HG03354 (cell line): ENCODE measurements at regions not wholly inside any gene's neighbourhood (a gene's known extent, or its start where the extent isn't known, plus 50 kb on each side); places are given as distances from the start of the nearest gene placed in this dataset.
"Not testable (repeated sequence)": the region's sequence is repeated elsewhere in the genome, so short reads cannot be mapped to it uniquely, and the experiment has no call there.

Experiments
- ATAC-seq: cut with Tn5 transposase; IDR thresholded peaks from one replicate; pipeline ENCODE4 v1.9.1; 2021; ENCODE audit warnings: mild to moderate bottlenecking; ENCODE audit not compliant: unreplicated experiment, poor library complexity, severe bottlenecking

DNA sequence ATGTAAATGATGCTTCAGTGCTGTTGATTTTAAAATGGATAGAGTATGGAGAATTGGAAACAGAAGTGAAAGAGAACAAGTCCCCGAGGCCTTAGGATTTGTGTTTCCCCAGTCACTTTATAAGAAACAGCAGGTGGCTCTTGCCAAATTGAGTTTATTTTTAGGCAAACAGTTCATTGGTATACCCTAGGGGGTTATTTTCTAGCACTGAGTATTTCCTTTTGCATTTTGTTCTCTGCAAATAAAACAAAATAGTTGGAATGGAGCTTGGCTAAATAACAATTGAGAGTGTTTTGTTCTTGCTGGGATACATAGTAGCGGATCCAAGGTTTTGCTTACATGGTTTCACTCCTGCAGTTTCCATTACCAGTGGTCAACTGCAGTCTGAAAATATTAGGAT is 591.1 kb upstream of the C16orf82 start:
- no peak for ATAC-seq

GRCh38 chr16:26491101-26491670 is 575.5 kb upstream of the C16orf82 start:
- ATAC-seq: no peak

DNA sequence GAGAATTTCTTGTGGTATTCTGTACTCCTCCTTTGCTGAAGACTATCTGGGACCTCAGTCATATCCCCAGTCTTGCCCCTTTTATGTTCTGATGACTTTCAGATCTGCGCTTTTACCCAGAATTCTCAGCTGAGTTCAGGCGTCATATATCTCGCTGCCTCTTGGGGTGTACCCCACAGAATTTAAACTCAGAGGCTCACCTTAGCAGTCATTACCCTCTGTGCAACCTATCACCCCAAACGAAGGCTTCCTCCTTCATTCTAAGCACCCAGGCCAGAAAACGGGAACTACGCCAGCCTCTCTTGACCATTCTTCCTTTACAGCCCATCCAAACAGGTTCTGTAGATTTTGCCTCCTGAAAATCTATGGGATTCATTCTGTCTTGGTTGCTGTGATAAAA is 574.8 kb upstream of the C16orf82 start:
- no peak for ATAC-seq

DNA sequence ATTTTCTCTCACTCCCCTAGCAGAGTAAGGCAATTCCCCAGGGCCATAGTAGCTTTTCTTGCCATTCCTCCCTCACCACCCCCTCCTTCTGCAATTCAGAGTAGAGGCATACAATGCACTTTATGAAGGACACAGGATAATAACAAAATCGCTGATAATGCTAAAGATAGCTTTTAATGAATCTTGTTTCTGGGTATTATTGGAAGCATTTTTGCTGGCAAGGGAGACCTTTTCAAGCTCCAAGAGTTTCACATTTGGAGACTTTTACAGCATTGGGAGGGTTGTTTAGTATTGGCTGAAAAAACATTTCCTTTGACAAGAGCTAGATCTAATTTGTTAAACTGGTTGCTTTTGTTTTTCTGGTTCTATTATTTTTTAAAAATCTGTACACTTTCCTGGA is 573.0 kb upstream of the C16orf82 start:
- no peak for ATAC-seq

- no peak for ATAC-seq
Measured at GRCh38 chr16:26497896-26498295, 568.8 kb upstream of the C16orf82 start.

DNA sequence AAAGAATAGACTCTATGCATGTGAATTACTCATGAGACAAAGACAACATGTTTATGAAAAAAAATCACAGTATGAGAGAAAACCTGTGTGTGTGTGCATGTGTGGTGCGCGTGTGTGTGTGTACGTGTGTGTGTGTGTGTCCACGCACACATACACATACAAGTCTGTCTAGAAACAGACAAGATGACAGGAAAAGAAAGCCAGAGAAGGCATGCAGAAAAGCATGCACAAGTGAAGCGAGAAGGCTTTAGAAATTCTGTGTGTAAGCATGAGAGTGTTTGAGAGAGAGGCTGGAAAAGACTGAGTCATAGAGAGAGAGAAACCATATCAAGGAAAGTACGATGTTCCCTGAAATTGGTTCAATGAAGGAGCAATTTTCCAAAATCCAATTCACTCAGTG is 566.4 kb upstream of the C16orf82 start:
- no peak for ATAC-seq

GRCh38 chr16:26505496-26505895 is 561.2 kb upstream of the C16orf82 start:
- no peak for ATAC-seq

DNA sequence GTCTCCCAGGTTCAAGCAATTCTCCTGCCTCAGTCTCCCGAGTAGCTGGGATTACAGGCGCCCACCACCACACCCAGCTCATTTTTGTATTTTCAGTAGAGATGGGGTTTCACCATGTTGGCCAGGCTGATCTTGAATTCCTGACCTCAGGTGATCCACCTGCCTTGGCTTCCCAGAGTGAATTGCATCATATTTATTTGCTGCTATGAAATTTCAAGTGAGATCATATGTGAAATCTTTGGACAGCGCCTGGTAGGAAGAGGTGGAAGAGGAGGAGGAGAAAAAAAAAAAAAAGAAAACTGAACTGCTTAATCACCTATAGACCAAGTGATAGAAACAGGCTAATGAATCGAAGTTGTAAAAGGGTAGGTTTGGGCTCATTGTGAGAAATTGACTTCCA is 557.8 kb upstream of the C16orf82 start:
- ATAC-seq: not testable (repeated sequence)

DNA sequence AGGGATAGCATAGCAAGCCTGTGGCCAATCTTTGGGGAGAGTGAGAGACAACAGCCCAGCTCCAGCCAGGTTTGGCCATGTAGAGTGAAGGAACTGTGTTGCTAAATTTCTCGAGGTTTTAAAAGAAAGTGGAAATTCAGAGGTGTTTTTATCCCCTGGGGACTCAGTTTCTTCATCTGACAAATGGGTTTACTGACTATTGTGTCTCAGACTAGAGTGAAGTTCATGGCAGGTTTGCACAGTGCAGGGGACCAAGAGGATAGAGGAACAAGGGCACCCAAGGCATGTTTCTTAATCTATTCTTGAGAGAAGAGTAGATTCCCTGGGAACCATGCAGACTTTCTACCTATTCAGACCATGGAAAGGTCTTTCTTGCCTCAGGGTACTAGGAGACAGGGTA is 555.8 kb upstream of the C16orf82 start:
- ATAC-seq: no peak

GRCh38 chr16:26511463-26511862 is 555.3 kb upstream of the C16orf82 start:
- ATAC-seq: no peak

- no peak for ATAC-seq
Measured at GRCh38 chr16:26521626-26522025, 545.1 kb upstream of the C16orf82 start.

DNA sequence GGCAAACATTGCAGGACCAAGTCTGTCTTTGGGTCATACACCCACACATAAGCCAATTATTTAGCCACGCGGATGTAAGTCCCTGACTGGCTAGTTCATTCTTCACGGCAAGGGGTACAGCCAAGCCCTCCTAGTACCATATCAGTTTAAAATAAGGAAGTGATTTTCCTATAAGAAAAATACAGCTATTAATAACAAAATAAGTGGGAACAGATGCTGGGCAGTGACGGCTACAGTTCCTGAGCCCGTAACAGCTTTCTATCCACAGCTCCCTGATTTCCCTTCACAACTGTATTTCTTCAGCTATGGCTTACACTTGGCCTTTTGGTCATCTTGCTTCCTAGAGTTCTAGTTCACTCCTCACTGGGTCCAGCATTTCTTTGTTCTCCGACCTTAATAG is 542.4 kb upstream of the C16orf82 start:
- no peak for ATAC-seq

GRCh38 chr16:26524846-26525245 is 541.9 kb upstream of the C16orf82 start:
- no peak for ATAC-seq

DNA sequence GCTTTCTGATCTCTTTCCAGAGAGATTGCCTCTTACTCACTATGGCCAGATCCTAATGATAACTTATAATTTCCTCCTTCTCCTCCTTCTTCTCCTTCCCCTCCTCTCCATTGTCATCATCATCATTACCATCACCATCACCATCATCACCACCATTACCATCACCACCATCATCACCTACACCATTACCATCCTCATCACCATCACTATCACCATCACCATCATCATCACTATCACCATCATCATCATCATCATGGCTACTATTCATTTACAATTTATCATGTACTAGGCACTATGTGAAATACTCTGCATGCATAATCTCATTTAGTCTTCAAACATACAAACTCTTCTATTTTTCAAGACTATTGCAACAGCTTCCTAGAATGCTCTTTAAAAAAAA is 540.9 kb upstream of the C16orf82 start:
- no peak for ATAC-seq

GRCh38 chr16:26526633-26527032 is 540.1 kb upstream of the C16orf82 start:
- no peak for ATAC-seq

DNA sequence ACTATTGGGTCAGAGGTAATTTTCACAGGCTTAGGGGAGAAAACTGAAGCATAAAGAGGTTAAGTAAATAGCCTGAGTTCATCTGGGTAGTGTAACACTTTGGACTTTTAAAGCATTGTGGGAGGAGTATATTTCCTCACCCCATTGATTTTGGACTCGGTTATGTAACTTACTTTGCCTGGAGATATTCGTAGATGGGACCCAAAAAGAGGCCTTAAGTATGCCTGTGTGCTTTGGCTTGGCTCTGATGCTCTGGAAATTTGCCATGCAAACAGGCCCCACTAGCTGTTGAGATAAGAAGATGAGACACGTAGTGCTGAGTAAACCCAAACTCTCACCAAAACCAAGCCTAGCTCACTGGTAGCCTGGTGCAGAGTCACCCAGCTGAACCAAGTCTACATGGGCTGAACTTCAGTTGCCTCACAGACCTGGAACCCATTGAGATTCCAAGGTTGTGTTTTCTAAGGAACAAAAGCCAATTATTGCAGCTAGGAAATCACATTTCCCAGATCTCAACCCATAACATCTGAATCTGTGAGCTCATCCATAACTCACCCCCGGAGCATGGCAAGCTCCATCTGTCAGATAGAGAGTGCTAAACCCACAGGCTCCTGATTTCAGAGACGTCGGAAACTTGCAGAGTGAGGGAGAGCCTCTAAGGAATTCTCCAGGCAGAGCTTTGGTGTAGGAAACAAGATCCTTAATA is 536.0 kb upstream of the C16orf82 start:
- ATAC-seq: no peak

DNA sequence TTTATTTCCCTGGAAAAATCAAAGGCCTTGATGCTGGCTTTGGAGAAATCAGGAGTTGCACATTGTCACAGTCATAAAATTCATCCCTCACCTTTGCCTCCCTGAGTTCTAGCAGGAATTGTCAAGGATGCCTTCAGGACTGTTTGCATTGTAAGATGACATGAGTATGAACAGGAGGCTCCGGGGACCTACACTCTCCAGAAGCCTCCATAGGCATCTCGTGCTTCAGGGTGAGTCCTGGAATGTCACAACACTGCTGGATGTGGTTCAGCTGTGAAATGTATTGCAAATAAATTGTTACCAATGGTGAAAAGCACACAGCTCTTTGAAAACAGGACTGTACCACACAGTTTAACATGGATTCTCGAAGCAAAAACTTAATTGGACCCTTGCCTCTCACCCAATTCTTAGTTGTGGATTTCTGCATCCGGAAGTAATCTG is 535.4 kb upstream of the C16orf82 start:
- ATAC-seq: no peak

GRCh38 chr16:26532456-26532855 is 534.3 kb upstream of the C16orf82 start:
- ATAC-seq: no peak

DNA sequence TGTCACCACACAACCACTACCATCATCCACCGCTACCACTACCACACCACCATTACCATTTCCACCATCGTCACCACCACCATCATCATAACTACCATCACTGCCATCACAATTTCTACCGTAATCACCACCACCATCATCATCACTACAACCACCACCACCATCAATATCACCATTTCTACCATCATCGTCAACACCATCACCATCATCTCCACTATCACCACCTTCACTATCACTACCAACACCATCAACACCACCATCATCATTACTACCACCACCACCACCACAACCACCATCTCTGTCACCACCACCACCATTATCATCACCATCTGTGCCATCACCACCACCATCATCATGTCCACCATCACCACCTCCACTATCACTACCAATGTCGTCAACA is 524.5 kb upstream of the C16orf82 start:
- ATAC-seq: no peak

- ATAC-seq: no peak
Measured at GRCh38 chr16:26546573-26546972, 520.2 kb upstream of the C16orf82 start.

DNA sequence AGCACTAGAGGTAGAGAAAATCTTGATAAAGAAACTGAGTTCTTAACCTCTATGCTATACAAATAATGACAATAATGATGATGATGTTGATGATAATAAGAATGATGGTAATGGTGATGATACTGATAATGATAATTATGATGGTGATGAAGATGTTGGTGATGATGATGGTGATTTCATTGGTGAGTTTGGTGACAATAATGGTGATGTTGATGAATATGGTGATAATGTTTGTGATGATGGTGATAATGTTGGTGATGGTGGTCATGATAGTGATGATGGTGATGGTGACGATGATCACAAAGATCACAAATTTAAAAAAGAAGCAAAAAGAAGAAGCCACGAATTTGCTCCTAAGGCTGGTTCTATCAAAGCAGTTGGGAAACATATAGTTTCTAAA is 519.0 kb upstream of the C16orf82 start:
- ATAC-seq: no peak

DNA sequence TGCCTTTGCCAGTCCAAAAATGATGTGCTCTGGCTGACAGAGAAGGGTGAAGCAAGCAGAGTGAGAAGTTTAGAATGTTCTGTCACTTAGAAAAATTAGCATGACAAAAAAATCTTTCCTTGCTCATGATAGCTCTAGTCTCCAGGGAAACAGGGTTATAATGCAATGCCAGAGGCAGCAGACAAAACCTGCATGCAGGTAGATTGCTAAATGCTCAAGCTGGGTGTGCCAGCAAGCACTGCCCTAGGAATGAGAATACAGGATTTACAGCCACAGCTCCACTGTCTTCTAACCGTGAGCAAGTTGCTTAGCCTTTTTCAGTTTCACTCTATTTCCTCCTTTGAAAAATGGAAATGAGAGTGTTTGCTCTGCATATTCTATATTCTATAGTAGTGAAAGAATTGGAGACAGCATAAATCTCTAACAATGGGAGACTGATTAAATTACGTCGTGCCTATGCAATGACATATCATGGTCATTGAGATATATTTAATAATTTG is 516.6 kb upstream of the C16orf82 start:
- no peak for ATAC-seq
